Left ventricle myocardium inferior (tissue), 1 donor: ENCODE measurements at regions not wholly inside any gene's neighbourhood (a gene's known extent, or its start where the extent isn't known, plus 50 kb on each side); places are given as distances from the start of the nearest gene placed in this dataset.
A peak's percentile ranks its signal among the peaks of the same experiment; 100 is the strongest.

Experiments used
- DNase-seq: peaks from one replicate; pipeline ENCODE4 v3.0.0-alpha.2; 2020
- H3K27ac ChIP-seq: fragments of 200-600 bp; replicated peaks from 2 replicates; pipeline ENCODE4 v1.8.0; 2021
- H3K27me3 ChIP-seq: fragments of 200-600 bp; 2 replicates; pipeline ENCODE4 v1.8.0; 2021; ENCODE audit warnings: low read depth
- H3K36me3 ChIP-seq: fragments of 200-600 bp; 2 replicates; pipeline ENCODE4 v1.8.0; 2021
- H3K4me1 ChIP-seq: fragments of 200-600 bp; 2 replicates; pipeline ENCODE4 v1.8.0; 2021
- H3K4me3 ChIP-seq: fragments of 200-600 bp; 2 replicates; pipeline ENCODE4 v1.8.0; 2021; ENCODE audit warnings: mild to moderate bottlenecking, moderate library complexity
- H3K9me3 ChIP-seq: fragments of 200-600 bp; replicated peaks from 2 replicates; pipeline ENCODE4 v1.8.0; 2021
- intact Hi-C: fragments of 100-400 bp; cut with micrococcal nuclease; formaldehyde crosslinking; loops from one replicate; pipeline ENCODE4 v1.11.0; 2022
- TF ChIP-seq, protein P1 (sequence below): fragments of 200-600 bp; IDR thresholded peaks from 2 replicates; pipeline ENCODE4 v1.8.0; 2021; ENCODE audit warnings: antibody characterized with exemption, mild to moderate bottlenecking, borderline replicate concordance
- donor health status: DM: no; HTN: yes; CAD: no; lungs with severe emphysema.

DNA sequence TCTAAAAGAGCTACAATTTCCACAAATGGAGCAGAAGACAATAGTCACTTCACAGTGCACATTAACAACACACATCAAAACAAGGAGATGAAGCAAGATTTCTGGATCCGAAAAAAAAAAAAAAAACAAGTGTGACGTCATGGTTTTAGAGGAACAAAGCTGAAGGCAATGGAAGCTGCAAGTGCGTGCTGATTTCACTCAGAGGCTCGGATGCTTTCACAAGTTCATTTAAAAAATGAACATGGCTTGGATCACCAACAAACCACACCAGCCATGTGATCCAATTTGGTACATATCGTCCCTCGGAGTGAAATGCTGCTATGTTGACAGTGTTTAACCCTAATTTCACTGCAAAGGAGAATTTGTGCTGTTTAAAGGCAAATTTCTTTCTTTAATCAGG, 337.0 kb upstream of the PRKCQ start:
- TF ChIP-seq, protein P1, sequence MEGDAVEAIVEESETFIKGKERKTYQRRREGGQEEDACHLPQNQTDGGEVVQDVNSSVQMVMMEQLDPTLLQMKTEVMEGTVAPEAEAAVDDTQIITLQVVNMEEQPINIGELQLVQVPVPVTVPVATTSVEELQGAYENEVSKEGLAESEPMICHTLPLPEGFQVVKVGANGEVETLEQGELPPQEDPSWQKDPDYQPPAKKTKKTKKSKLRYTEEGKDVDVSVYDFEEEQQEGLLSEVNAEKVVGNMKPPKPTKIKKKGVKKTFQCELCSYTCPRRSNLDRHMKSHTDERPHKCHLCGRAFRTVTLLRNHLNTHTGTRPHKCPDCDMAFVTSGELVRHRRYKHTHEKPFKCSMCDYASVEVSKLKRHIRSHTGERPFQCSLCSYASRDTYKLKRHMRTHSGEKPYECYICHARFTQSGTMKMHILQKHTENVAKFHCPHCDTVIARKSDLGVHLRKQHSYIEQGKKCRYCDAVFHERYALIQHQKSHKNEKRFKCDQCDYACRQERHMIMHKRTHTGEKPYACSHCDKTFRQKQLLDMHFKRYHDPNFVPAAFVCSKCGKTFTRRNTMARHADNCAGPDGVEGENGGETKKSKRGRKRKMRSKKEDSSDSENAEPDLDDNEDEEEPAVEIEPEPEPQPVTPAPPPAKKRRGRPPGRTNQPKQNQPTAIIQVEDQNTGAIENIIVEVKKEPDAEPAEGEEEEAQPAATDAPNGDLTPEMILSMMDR, result no peak
- Histone ChIP-seq H3K4me3 (no peak overlapping the region), H3K4me1 (peaks cover 11% of the 10 kb centered on the region), H3K27ac (no peak overlapping the region), H3K36me3 (no peaks in the 10 kb centered on the region), H3K9me3 (no peaks in the 10 kb centered on the region), H3K27me3 (peaks cover 12% of the 10 kb centered on the region)
- intact Hi-C loops, result no loop called here
- DNase-seq, result no peak

DNA sequence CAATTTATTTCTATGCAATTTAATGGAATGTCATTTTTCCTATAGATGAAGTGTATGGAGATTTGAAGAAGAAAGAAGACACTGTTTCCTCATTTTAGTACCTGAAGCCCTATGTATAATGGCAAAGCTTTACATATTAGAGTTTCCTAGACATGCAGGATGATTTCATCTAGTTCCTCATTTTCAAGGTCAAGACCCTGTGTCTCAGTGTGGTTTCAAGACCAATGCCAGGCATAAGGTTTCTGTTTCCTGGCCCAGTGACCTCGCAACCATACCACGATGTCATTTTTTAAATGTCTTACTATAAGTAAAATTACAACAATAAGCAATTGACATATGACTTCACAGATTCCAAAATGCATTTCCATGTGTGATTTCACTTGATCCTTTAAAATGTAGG, 336.5 kb upstream of the PRKCQ start:
- Histone ChIP-seq H3K27me3 (peaks cover 12% of the 10 kb centered on the region), H3K27ac (no peak overlapping the region), H3K9me3 (no peaks in the 10 kb centered on the region), H3K4me1 (peaks cover 11% of the 10 kb centered on the region), H3K36me3 (no peaks in the 10 kb centered on the region), H3K4me3 (no peak overlapping the region)
- TF ChIP-seq, protein P1, result no peak
- no peak for DNase-seq
- intact Hi-C loops, result no loop called here

DNA sequence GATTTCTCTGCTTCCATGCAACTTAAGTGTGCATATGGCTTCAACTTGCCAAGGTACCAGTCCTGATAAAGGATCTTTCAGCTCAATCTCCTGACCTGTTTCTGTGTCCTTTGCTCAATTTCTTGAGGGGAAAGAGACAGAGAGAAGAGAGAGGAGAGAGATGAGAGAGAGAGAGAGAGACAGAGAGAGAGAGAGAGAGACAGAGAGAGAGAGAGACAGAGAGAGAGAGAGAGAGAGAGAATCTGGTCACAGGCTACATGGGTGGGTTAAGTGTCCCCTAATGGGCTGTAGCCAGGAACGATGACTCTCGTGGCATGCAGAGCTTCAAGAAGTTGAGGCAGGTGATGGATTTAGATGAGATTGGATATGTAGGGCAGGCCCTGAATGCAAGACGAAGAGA, 335.2 kb upstream of the PRKCQ start:
- Histone ChIP-seq H3K27ac (no peak overlapping the region), H3K9me3 (no peaks in the 10 kb centered on the region), H3K4me1 (peaks cover 11% of the 10 kb centered on the region), H3K36me3 (no peaks in the 10 kb centered on the region), H3K4me3 (no peak overlapping the region), H3K27me3 (peaks cover 12% of the 10 kb centered on the region)
- TF ChIP-seq, protein P1, result no peak
- intact Hi-C loops, result no loop called here
- DNase-seq, result no peak

DNA sequence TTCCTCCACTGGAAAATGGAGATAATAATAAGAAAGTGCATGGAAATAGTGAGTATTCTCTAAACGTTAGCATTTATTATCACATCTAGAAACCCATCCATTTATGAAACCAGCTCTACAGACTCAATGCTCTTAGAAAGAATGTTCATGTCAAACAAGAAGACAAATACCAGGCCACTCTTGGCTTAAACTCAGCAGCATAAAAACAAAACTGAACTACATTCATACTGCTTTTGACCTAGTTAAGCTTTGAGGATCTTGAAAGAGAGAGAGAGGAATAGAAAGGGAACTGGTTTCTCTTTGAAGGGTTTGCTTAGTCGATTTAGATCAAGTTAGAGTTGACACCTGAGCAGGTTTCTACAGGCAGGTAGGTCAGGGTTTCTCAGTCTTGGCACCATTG, 332.9 kb upstream of the PRKCQ start:
- peaks cover 6% of the 10 kb centered on the region for H3K4me1 ChIP-seq
- peaks cover 1% of the 10 kb centered on the region for H3K27me3 ChIP-seq
- DNase-seq, result no peak
- H3K9me3 ChIP-seq, result peaks cover 3% of the 10 kb centered on the region
- H3K4me3 ChIP-seq, result no peak overlapping the region
- H3K36me3 ChIP-seq, result no peaks in the 10 kb centered on the region
- H3K27ac ChIP-seq, result peak overlapping the region; percentile 4
- intact Hi-C loops, result no loop called here
- TF ChIP-seq, protein P1, result no peak

DNA sequence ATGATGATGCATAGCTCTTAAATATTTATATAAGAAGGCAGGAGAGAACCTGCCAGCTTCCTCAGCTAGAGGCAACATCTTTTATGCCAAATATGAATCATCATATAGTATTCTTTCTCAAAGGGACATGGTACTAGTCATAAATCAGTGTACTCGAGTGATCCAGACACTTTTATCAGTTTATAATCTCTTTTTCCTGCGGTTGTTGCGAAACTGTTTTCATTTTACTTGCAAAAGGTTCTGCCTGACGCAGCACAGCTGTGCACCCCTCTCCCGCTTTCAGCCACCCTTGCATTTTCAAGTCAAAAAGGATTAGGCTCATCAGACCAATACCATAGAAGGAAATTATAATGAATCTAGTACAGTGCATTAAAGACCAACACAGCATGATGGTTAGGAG, 332.3 kb upstream of the PRKCQ start:
- TF ChIP-seq, protein P1, result no peak
- H3K4me3 ChIP-seq, result no peak overlapping the region
- no peak overlapping the region for H3K27ac ChIP-seq
- peaks cover 3% of the 10 kb centered on the region for H3K9me3 ChIP-seq
- intact Hi-C loops, result no loop called here
- H3K4me1 ChIP-seq, result peaks cover 6% of the 10 kb centered on the region
- H3K36me3 ChIP-seq, result no peaks in the 10 kb centered on the region
- H3K27me3 ChIP-seq, result no peaks in the 10 kb centered on the region
- no peak for DNase-seq

DNA sequence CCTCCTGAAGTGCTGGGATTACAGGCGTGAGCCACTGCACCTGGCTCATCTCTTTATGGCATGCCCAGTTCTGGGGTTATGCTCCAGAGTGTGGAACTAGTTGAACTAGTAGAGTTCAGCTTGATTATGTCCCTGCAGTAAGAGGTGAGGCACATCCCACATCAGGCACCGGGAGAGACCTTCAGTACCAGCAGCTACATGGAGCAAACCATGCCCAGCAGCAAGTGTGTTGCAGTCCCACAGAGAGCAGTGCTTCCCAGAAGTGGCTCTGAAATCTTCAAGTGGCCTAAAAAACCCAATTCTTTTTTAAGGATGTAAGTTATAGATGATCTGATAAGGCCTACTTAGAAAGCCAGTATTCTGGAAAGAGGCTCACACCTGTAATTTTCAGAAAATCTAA, 331.9 kb upstream of the PRKCQ start:
- Histone ChIP-seq H3K4me3 (no peak overlapping the region), H3K27me3 (no peaks in the 10 kb centered on the region), H3K36me3 (no peaks in the 10 kb centered on the region), H3K27ac (no peak overlapping the region), H3K4me1 (peaks cover 6% of the 10 kb centered on the region), H3K9me3 (peaks cover 3% of the 10 kb centered on the region)
- DNase-seq, result no peak
- TF ChIP-seq, protein P1, result no peak
- intact Hi-C loops, result no loop called here
